NT2/D1 (cell line): ENCODE measurements at regions not wholly inside any gene's neighbourhood (a gene's known extent, or its start where the extent isn't known, plus 50 kb on each side); places are given as distances from the start of the nearest gene placed in this dataset.

Experiments used
- DNase-seq: peaks from one replicate; pipeline ENCODE4 v3.0.0-alpha.2; 2011; ENCODE audit warnings: low read depth, low spot score
- H3K27me3 ChIP-seq: 2 replicates; pipeline ENCODE4 v1.6.0; 2011; ENCODE audit warnings: mild to moderate bottlenecking; ENCODE audit not compliant: insufficient read length, insufficient read depth
- H3K36me3 ChIP-seq: 2 replicates; pipeline ENCODE4 v1.6.1; 2011; ENCODE audit warnings: mild to moderate bottlenecking, low read length, mixed read lengths; ENCODE audit not compliant: insufficient read depth, insufficient read length
- H3K4me1 ChIP-seq: 2 replicates; pipeline ENCODE4 v1.5.1; 2011; ENCODE audit not compliant: insufficient read depth, insufficient read length
- H3K4me3 ChIP-seq: 2 replicates; pipeline ENCODE4 v1.5.1; 2011; ENCODE audit warnings: low read depth; ENCODE audit not compliant: insufficient read length
- H3K9ac ChIP-seq: 2 replicates; pipeline ENCODE4 v1.6.0; 2011; ENCODE audit warnings: low read depth; ENCODE audit not compliant: insufficient read length
- H3K9me3 ChIP-seq: 2 replicates; pipeline ENCODE4 v1.5.1; 2011; ENCODE audit warnings: mild to moderate bottlenecking, low read length; ENCODE audit not compliant: insufficient read depth
- SUZ12 ChIP-seq: IDR thresholded peaks from 2 replicates; pipeline ENCODE4 v1.6.1; 2011; ENCODE audit not compliant: insufficient read length, insufficient read depth; ENCODE audit errors: extremely low read depth
- YY1 ChIP-seq: IDR thresholded peaks from 2 replicates; pipeline ENCODE4 v1.6.1; 2011; ENCODE audit not compliant: insufficient read length, insufficient read depth
- ZNF274 ChIP-seq: IDR thresholded peaks from 2 replicates; pipeline ENCODE4 v1.6.1; 2011; ENCODE audit warnings: mild to moderate bottlenecking, low read depth, low read length

DNA sequence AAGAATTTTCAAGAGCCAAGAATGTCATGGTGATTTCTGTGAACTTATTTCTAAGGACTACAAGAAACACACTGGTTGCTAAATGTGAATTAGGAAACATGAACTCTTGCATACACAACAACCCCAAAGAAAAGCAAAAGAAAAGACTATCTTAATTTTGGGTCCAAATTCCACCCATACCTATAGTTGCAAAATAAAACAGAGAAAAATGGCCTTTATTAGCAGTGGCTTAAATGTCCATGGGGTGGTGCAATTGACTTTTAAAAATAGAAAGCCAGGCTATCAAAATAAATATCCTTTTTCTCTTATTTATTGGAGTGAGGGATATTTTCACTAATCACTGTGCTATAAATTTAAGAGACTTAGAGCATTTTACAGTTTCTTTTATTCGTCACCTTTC lies 80.9 kb upstream of the DPYD start:
- TF ChIP-seq YY1 (no peak), ZNF274 (no peak), SUZ12 (no peak)
- Histone ChIP-seq H3K4me3 (no peak overlapping the region), H3K27me3 (no peaks in the 10 kb centered on the region), H3K36me3 (no peaks in the 10 kb centered on the region), H3K4me1 (no peaks in the 10 kb centered on the region), H3K9ac (no peak overlapping the region), H3K9me3 (no peaks in the 10 kb centered on the region)
- no peak for DNase-seq

DNA sequence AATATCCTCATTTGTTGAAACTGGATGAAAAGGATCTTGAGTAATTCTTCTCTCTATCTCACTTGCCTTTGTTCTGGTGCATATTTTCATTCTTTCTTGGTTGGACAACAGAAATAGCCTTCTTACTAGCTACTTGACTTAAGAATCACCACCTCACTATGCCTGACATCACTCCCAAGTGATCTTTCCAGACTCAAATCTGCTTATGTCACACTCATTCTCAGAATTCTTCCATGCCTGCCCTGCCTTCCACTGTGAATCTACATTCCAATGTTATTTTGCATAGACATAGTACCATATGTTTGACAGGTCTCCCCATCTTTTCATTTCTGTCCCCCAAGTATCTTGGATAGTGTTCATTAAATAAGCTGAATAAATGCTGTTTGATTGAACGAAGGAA lies 78.5 kb upstream of the DPYD start:
- H3K36me3 ChIP-seq = no peaks in the 10 kb centered on the region

DNA sequence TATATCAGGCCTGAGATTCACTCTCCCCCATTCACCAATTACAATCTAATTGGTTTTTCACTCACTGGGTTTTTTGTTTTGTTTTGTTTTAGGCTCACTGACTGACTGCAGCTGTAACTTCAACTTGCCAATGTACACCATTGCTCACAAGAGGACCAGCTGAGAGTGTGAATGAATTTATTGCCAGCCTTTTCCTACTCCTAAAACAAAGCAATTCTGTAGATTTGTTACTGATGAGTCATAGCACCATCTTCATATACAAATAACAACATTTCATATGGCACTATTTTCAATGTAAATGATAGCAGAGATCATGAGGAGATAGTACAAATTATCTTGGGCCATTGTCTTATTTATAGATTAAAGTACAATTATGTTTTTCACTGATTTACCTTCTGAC lies 76.0 kb upstream of the DPYD start:
- no peak for DNase-seq
- Histone ChIP-seq H3K4me3 (no peak overlapping the region), H3K9ac (no peak overlapping the region), H3K9me3 (no peaks in the 10 kb centered on the region), H3K4me1 (no peaks in the 10 kb centered on the region), H3K27me3 (no peaks in the 10 kb centered on the region), H3K36me3 (no peaks in the 10 kb centered on the region)
- no peak for TF ChIP-seq YY1
- TF ChIP-seq ZNF274 = no peak
- no peak for TF ChIP-seq SUZ12

More for the DNA sequence above, 78.5 kb upstream of the DPYD start:
- H3K4me1 ChIP-seq = no peaks in the 10 kb centered on the region
- no peaks in the 10 kb centered on the region for H3K27me3 ChIP-seq
- no peak for TF ChIP-seq ZNF274
- no peak for TF ChIP-seq SUZ12
- no peak for TF ChIP-seq YY1
- no peaks in the 10 kb centered on the region for H3K9me3 ChIP-seq
- H3K4me3 ChIP-seq = no peak overlapping the region
- H3K9ac ChIP-seq = no peak overlapping the region
- no peak for DNase-seq

DNA sequence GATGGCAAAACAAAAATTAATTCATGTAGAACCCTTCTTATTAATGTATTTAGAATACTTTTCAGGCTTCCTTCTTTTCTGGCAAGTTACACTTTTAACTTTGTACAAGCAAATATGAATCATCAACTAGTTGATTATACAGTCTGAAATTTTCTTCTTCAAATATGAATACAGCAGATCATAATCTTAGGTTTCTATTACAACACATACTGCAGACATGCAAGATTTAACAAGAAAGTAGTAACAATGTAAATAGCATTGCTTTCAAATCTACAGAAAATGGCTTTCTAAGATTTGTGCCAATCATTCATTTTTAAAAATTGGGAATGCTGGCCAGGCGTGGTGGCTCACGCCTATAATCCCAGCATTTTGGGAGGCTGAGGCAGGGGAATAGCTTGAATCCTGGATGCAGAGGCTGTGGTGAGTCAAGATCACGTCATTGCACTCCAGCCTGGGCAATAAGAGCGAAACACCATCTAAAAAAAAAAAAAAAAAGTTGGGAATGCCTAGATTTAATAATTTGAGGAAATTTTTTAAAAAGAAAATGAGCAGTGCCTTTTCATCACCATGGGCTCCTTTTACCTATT lies 68.4 kb upstream of the DPYD start:
- no peaks in the 10 kb centered on the region for H3K36me3 ChIP-seq
- H3K9me3 ChIP-seq = no peaks in the 10 kb centered on the region
- no peak overlapping the region for H3K9ac ChIP-seq
- no peak overlapping the region for H3K4me3 ChIP-seq
- H3K27me3 ChIP-seq = no peaks in the 10 kb centered on the region
- no peak for TF ChIP-seq YY1
- no peak for TF ChIP-seq SUZ12
- no peak for TF ChIP-seq ZNF274
- H3K4me1 ChIP-seq = no peaks in the 10 kb centered on the region
- DNase-seq = no peak

DNA sequence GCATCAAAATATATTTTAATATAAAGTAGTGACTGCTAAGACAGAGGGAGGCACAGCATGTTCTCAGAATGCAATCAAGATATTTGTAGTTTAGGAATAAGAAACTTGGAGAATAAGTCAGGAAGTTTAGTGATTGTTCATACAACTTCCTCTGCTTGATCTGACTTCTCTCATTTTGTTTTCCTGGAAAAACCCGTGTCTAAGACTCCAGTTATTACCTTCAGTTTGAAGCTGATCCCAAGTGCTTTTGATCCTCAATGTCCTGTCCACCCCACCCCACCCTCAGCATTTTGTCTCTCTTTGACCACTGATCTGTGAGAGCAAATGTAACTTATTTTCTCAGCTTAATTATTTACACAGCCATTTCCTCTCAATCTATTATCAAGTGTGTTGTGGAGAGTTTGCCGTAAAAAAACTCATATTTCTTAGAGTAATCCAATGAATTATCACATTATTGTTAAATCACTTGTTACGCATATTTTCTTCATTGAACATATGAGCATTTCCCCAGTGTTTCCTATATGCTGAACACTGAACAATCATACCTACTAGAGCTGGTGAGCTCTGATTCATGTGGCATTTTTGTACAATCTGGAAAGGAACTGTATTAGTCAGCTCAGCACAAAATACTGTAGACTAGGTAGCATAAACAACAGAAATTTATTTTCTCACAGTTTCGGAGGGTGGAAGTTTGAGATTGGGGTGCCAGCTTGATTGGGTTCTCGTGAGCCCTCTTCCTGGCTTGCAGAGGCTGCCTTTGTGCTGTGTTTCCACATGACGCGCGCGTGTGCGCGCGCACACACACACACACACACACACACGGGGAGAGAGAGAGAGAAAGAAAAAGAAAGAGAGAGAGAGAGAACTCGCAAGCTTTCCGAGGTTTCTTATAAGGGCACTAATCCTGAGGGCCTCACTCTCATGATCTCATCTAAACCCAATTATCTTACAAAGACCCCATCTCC lies 65.5 kb upstream of the DPYD start:
- DNase-seq = no peak
- H3K4me1 ChIP-seq = no peaks in the 10 kb centered on the region
- no peak overlapping the region for H3K9ac ChIP-seq
- H3K9me3 ChIP-seq = no peaks in the 10 kb centered on the region
- H3K36me3 ChIP-seq = no peaks in the 10 kb centered on the region
- no peaks in the 10 kb centered on the region for H3K27me3 ChIP-seq
- TF ChIP-seq SUZ12 (no peak), YY1 (no peak), ZNF274 (no peak)
- no peak overlapping the region for H3K4me3 ChIP-seq

DNA sequence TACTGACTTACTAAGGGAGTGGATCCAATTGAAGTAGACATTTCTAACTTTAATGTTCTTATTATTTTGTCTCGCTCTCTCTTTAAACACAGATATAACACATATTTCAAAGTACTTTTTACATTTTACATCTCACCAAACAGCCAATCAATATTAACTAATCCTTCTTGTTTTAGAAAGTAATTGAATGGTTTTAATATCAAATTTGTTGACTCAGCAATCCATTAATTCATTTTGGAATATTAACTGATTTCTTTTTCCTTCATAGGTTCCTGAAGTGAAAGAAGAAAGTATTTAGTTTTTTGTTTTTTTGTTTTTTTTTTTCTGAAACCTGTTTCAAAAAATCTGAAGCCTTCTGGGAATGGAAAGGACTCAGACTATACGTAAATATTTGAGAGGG lies 62.3 kb upstream of the DPYD start:
- no peaks in the 10 kb centered on the region for H3K36me3 ChIP-seq
- H3K4me3 ChIP-seq = no peak overlapping the region
- H3K27me3 ChIP-seq = no peaks in the 10 kb centered on the region
- H3K9ac ChIP-seq = no peak overlapping the region
- DNase-seq = no peak
- TF ChIP-seq YY1 (no peak), ZNF274 (no peak), SUZ12 (no peak)
- H3K4me1 ChIP-seq = no peaks in the 10 kb centered on the region
- no peaks in the 10 kb centered on the region for H3K9me3 ChIP-seq

DNA sequence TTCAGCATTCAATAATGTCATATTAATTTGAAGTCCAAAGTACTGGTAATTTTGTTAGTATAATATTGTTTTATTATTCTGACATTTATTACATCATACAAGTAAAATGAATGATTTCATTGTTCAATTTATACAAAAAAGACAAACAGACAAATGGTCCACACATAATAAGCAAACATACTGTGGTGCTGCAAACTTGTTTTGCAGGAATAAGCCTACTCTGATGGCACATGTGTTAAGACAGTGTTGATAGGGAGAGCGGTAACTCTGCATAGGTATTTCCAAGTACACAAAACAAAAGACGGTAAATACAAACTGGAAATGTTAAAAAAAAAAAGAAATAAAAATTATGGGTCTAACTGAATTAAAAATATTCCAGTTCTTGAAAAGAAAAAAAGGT lies 59.7 kb upstream of the DPYD start:
- Histone ChIP-seq H3K27me3 (no peaks in the 10 kb centered on the region), H3K9ac (no peak overlapping the region), H3K4me3 (no peak overlapping the region), H3K9me3 (no peaks in the 10 kb centered on the region), H3K4me1 (no peaks in the 10 kb centered on the region), H3K36me3 (no peaks in the 10 kb centered on the region)
- DNase-seq = no peak
- TF ChIP-seq SUZ12 = no peak
- no peak for TF ChIP-seq YY1
- no peak for TF ChIP-seq ZNF274
